NCI-H1436 treated with DMSO at 0.1 percent for 48 hours (cell line): ENCODE measurements at regions not wholly inside any gene's neighbourhood (a gene's known extent, or its start where the extent isn't known, plus 50 kb on each side); places are given as distances from the start of the nearest gene placed in this dataset.
"Not testable (repeated sequence)": the region's sequence is repeated elsewhere in the genome, so short reads cannot be mapped to it uniquely, and the experiment has no call there.

Experiments
- DNase-seq: peaks from one replicate; lab custom pipeline; 2025; lab: John Stamatoyannopoulos, UW

GRCh38 chr3:169029674-169030285 lies 633.7 kb downstream of the MECOM start:
- no peak for DNase-seq

GRCh38 chr3:169028716-169029115 lies 634.8 kb downstream of the MECOM start:
- no peak for DNase-seq

GRCh38 chr3:169026543-169027182 lies 636.8 kb downstream of the MECOM start:
- peak; percentile 92 for DNase-seq

GRCh38 chr3:169022457-169022856 lies 641.1 kb downstream of the MECOM start:
- no peak for DNase-seq

- no peak for DNase-seq
Measured at GRCh38 chr3:169020371-169020770, 643.1 kb downstream of the MECOM start.

GRCh38 chr3:169009453-169009852 lies 654.1 kb downstream of the MECOM start:
- DNase-seq, result no peak

GRCh38 chr3:169008776-169009358 lies 654.6 kb downstream of the MECOM start:
- DNase-seq, result peak; percentile 31

- no peak for DNase-seq
Measured at GRCh38 chr3:169007145-169007544, 656.4 kb downstream of the MECOM start.

- DNase-seq, result not testable (repeated sequence)
Measured at GRCh38 chr3:169006398-169006797, 657.1 kb downstream of the MECOM start.

GRCh38 chr3:169002689-169003088 lies 660.8 kb downstream of the MECOM start:
- DNase-seq, result no peak

GRCh38 chr3:168998792-168999191 lies 664.7 kb downstream of the MECOM start:
- DNase-seq, result no peak

- no peak for DNase-seq
Measured at GRCh38 chr3:168997488-168997887, 666.0 kb downstream of the MECOM start.

- DNase-seq, result no peak
Measured at GRCh38 chr3:168996622-168997021, 666.9 kb downstream of the MECOM start.

- DNase-seq, result no peak
Measured at GRCh38 chr3:168995129-168995528, 668.4 kb downstream of the MECOM start.

- DNase-seq, result no peak
Measured at GRCh38 chr3:168991803-168992202, 671.7 kb downstream of the MECOM start.

- no peak for DNase-seq
Measured at GRCh38 chr3:168990621-168991020, 672.9 kb downstream of the MECOM start.

- DNase-seq, result no peak
Measured at GRCh38 chr3:168990134-168990533, 673.4 kb downstream of the MECOM start.

- DNase-seq, result no peak
Measured at GRCh38 chr3:168989396-168989795, 674.1 kb downstream of the MECOM start.

- DNase-seq, result no peak
Measured at GRCh38 chr3:168988853-168989252, 674.7 kb downstream of the MECOM start.

GRCh38 chr3:168984872-168985271 lies 678.6 kb downstream of the MECOM start:
- DNase-seq, result no peak

- no peak for DNase-seq
Measured at GRCh38 chr3:168983046-168983445, 680.5 kb downstream of the MECOM start.

- DNase-seq, result no peak
Measured at GRCh38 chr3:168981396-168981795, 682.1 kb downstream of the MECOM start.

GRCh38 chr3:168977716-168978374 lies 685.7 kb downstream of the MECOM start:
- no peak for DNase-seq
